HG03280 (cell line): ENCODE measurements at regions not wholly inside any gene's neighbourhood (a gene's known extent, or its start where the extent isn't known, plus 50 kb on each side); places are given as distances from the start of the nearest gene placed in this dataset.
A peak's percentile ranks its signal among the peaks of the same experiment; 100 is the strongest.
"Not testable (repeated sequence)": the region's sequence is repeated elsewhere in the genome, so short reads cannot be mapped to it uniquely, and the experiment has no call there.

ENCODE experiments used
- ATAC-seq: cut with Tn5 transposase; IDR thresholded peaks from one replicate; pipeline ENCODE4 v1.9.1; 2021; ENCODE audit warnings: mild to moderate bottlenecking, moderate library complexity; ENCODE audit not compliant: unreplicated experiment

GRCh38 chr10:83489161-83489560 lies 650.1 kb upstream of the GHITM start:
- no peak for ATAC-seq

- no peak for ATAC-seq
Measured at GRCh38 chr10:83492004-83492403, 647.3 kb upstream of the GHITM start.

- ATAC-seq: no peak
Measured at GRCh38 chr10:83512681-83513080, 626.6 kb upstream of the GHITM start.

GRCh38 chr10:83515001-83515400 lies 624.3 kb upstream of the GHITM start:
- ATAC-seq: no peak

- ATAC-seq: no peak
Measured at GRCh38 chr10:83516788-83517187, 622.5 kb upstream of the GHITM start.

GRCh38 chr10:83517456-83517855 lies 621.9 kb upstream of the GHITM start:
- no peak for ATAC-seq

- ATAC-seq: no peak
Measured at GRCh38 chr10:83518779-83519178, 620.5 kb upstream of the GHITM start.

GRCh38 chr10:83520386-83520785 lies 618.9 kb upstream of the GHITM start:
- ATAC-seq: not testable (repeated sequence)

GRCh38 chr10:83522456-83522855 lies 616.9 kb upstream of the GHITM start:
- ATAC-seq: no peak

GRCh38 chr10:83522881-83523386 lies 616.4 kb upstream of the GHITM start:
- ATAC-seq: no peak

- no peak for ATAC-seq
Measured at GRCh38 chr10:83527934-83528333, 611.4 kb upstream of the GHITM start.

- ATAC-seq: peak; percentile 71
Measured at GRCh38 chr10:83533290-83533689, 606.0 kb upstream of the GHITM start.

- ATAC-seq: no peak
Measured at GRCh38 chr10:83536426-83536825, 602.9 kb upstream of the GHITM start.

- ATAC-seq: no peak
Measured at GRCh38 chr10:83538047-83538446, 601.3 kb upstream of the GHITM start.

- peak; percentile 57 for ATAC-seq
Measured at GRCh38 chr10:83539528-83540308, 599.6 kb upstream of the GHITM start.

- no peak for ATAC-seq
Measured at GRCh38 chr10:83541046-83541445, 598.3 kb upstream of the GHITM start.

- ATAC-seq: peak; percentile 52
Measured at GRCh38 chr10:83542774-83543411, 596.4 kb upstream of the GHITM start.

- no peak for ATAC-seq
Measured at GRCh38 chr10:83543691-83544462, 595.4 kb upstream of the GHITM start.

- no peak for ATAC-seq
Measured at GRCh38 chr10:83545901-83546391, 593.4 kb upstream of the GHITM start.

- ATAC-seq: not testable (repeated sequence)
Measured at GRCh38 chr10:83551190-83551589, 588.1 kb upstream of the GHITM start.

GRCh38 chr10:83553366-83553765 lies 585.9 kb upstream of the GHITM start:
- ATAC-seq: no peak
